ENCODE measurements at regions not wholly inside any gene's neighbourhood (a gene's known extent, or its start where the extent isn't known, plus 50 kb on each side); places are given as distances from the start of the nearest gene placed in this dataset.

DNA sequence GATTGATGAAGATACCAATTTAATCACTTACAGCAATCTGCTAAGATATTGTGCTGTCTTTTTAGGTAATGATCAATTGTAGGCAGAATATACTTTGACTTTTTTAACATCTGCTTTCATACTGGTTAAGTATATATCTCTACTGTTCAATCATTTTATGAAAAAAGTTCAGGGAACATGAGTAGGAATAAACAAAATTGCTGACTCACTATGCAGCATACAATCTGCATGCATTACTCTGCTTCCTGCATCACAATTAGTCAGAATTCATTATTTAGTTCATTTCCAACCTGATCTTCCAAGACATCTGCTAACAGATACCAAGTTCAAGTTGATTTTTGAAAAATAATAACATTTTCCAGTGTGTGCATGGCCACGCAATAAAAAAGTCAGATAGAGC lies 1430.4 kb upstream of the LRRTM1 start:
- H3K79me2 ChIP-seq (ENCODE audit: control insufficient read depth, insufficient read depth, low read length): no peaks in the 10 kb centered on the region
- SMC1A ChIA-PET (ENCODE audit: uncharacterized antibody, unreplicated experiment): interaction anchor here (0.6 kb wide), 1 partner anchor 13 kb away, joined by 3 read pairs; no protein-coding TSS in a partner anchor
- intact Hi-C loops (cut with micrococcal nuclease; ENCODE audit: unreplicated experiment): no loop called here

More for the DNA sequence above, 1430.4 kb upstream of the LRRTM1 start:
- no peak overlapping the region for H3K4me3 ChIP-seq
- H3K27ac ChIP-seq (ENCODE audit: control insufficient read depth, insufficient read depth): no peak overlapping the region
- H3K4me1 ChIP-seq (ENCODE audit: control insufficient read depth, insufficient read depth, low read length): no peaks in the 10 kb centered on the region
- no TSS peak for BruUV-seq (replicated peaks)
- POLR2A ChIA-PET: no interaction called here
- H3K27me3 ChIP-seq (replicated peaks in 1 of 2; ENCODE audit: control insufficient read depth in 2 of 2, insufficient read depth in 2 of 2, low read length in 1 of 2): no peaks in the 10 kb centered on the region
- FAIRE-seq (no peak), ATAC-seq (no peak), DNase-seq (ENCODE audit: low read depth, low spot score) (no peak)
- H3K4me2 ChIP-seq (ENCODE audit: control insufficient read depth, insufficient read depth): no peak overlapping the region
- H4K20me1 ChIP-seq (ENCODE audit: control insufficient read depth, insufficient read depth): no peaks in the 10 kb centered on the region
- H3K9me3 ChIP-seq (replicated peaks; ENCODE audit: control insufficient read depth, insufficient read depth, low read length): no peaks in the 10 kb centered on the region
- in situ Hi-C loops (cut with MboI): no loop called here
- CTCF ChIA-PET: no interaction called here
- H2AFZ ChIP-seq (ENCODE audit: control insufficient read depth, low read depth, low read length): no peak overlapping the region
- RAD21 ChIA-PET (ENCODE audit: unreplicated experiment): no interaction called here
- no peaks in the 10 kb centered on the region for H3K36me3 ChIP-seq (ENCODE audit: control insufficient read depth in 2 of 2, insufficient read depth in 2 of 2, low read length in 1 of 2)
- TF ChIP-seq SP1 (IDR thresholded peaks at IDR 0.05; ENCODE audit: low read depth, low read length) (no peak), TBL1XR1 (IDR thresholded peaks at IDR 0.05; ENCODE audit: low read depth, low read length) (no peak), RCOR1 (conservative IDR thresholded peaks at IDR 0.05; ENCODE audit: low read depth, low read length) (no peak), BRCA1 (IDR thresholded peaks at IDR 0.05; ENCODE audit: low read depth, low read length) (no peak), SPI1 (IDR thresholded peaks at IDR 0.05; ENCODE audit: borderline replicate concordance, insufficient read depth, low read depth, low read length) (no peak), ZNF24 (IDR thresholded peaks at IDR 0.05) (no peak)
- TF ChIP-seq, protein P1, sequence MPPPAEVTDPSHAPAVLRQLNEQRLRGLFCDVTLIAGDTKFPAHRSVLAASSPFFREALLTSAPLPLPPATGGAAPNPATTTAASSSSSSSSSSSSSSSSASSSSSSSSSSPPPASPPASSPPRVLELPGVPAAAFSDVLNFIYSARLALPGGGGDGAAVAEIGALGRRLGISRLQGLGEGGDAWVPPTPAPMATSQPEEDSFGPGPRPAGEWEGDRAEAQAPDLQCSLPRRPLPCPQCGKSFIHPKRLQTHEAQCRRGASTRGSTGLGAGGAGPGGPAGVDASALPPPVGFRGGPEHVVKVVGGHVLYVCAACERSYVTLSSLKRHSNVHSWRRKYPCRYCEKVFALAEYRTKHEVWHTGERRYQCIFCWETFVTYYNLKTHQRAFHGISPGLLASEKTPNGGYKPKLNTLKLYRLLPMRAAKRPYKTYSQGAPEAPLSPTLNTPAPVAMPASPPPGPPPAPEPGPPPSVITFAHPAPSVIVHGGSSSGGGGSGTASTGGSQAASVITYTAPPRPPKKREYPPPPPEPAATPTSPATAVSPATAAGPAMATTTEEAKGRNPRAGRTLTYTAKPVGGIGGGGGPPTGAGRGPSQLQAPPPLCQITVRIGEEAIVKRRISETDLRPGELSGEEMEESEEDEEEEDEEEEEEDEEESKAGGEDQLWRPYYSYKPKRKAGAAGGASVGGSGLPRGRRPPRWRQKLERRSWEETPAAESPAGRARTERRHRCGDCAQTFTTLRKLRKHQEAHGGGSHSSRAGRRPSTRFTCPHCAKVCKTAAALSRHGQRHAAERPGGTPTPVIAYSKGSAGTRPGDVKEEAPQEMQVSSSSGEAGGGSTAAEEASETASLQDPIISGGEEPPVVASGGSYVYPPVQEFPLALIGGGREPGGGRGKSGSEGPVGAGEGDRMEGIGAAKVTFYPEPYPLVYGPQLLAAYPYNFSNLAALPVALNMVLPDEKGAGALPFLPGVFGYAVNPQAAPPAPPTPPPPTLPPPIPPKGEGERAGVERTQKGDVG (CRISPR knock-in tag; IDR thresholded peaks at IDR 0.05): no peak
- TF ChIP-seq, protein P2, sequence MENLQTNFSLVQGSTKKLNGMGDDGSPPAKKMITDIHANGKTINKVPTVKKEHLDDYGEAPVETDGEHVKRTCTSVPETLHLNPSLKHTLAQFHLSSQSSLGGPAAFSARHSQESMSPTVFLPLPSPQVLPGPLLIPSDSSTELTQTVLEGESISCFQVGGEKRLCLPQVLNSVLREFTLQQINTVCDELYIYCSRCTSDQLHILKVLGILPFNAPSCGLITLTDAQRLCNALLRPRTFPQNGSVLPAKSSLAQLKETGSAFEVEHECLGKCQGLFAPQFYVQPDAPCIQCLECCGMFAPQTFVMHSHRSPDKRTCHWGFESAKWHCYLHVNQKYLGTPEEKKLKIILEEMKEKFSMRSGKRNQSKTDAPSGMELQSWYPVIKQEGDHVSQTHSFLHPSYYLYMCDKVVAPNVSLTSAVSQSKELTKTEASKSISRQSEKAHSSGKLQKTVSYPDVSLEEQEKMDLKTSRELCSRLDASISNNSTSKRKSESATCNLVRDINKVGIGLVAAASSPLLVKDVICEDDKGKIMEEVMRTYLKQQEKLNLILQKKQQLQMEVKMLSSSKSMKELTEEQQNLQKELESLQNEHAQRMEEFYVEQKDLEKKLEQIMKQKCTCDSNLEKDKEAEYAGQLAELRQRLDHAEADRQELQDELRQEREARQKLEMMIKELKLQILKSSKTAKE (IDR thresholded peaks at IDR 0.05; ENCODE audit: low read depth, poor library complexity, severe bottlenecking): no peak
- WGBS (ENCODE audit: insufficient coverage, insufficient replicate concordance, low lambda C conversion rate, missing lambda C conversion rate): 31% methylated on average over 1 of the region's 1 CpG
- H3K9ac ChIP-seq (ENCODE audit: control insufficient read depth, insufficient read depth, low read length): no peak overlapping the region
